ENCODE measurements at regions not wholly inside any gene's neighbourhood (a gene's known extent, or its start where the extent isn't known, plus 50 kb on each side); places are given as distances from the start of the nearest gene placed in this dataset.
"Not testable (repeated sequence)": the region's sequence is repeated elsewhere in the genome, so short reads cannot be mapped to it uniquely, and the experiment has no call there.

- H3K36me3 Mint-ChIP-seq (ENCODE audit: insufficient read depth, unreplicated experiment); POLR2A ChIA-PET: not testable (repeated sequence)
These were observed 1488.1 kb downstream of the RPIA start for GRCh38 chr2:90179591-90179990.

GRCh38 chr2:90207454-90208058, 1516.1 kb downstream of the RPIA start:
- Mint-ChIP-seq H3K9me3 (ENCODE audit: unreplicated experiment) (no peaks in the 10 kb centered on the region), H3K27ac (ENCODE audit: unreplicated experiment) (no peak overlapping the region), H3K27me3 (ENCODE audit: insufficient read depth, unreplicated experiment) (peaks cover 19% of the 10 kb centered on the region), H3K4me3 (ENCODE audit: unreplicated experiment) (no peak overlapping the region), H3K36me3 (ENCODE audit: insufficient read depth, unreplicated experiment) (no peaks in the 10 kb centered on the region), H3K4me1 (ENCODE audit: low read depth, unreplicated experiment) (no peaks in the 10 kb centered on the region)
- ChIA-PET POLR2A (no interaction called here), CTCF (no interaction called here)
- Histone ChIP-seq H3K9me3 (no peaks in the 10 kb centered on the region), H3K4me3 (ENCODE audit: low read depth, low read length) (no peak overlapping the region), H3K36me3 (ENCODE audit: control insufficient read depth, insufficient read depth, low read length) (no peaks in the 10 kb centered on the region), H3K27me3 (replicated peaks; ENCODE audit: control insufficient read depth, insufficient read depth, low read length) (no peaks in the 10 kb centered on the region), H3K4me1 (no peaks in the 10 kb centered on the region)
- intact Hi-C loops (cut with micrococcal nuclease; ENCODE audit: unreplicated experiment) = no loop called here
- peak in 1 of 2 experiments; percentile 25 for DNase-seq
- TF ChIP-seq CTCF (IDR thresholded peaks at IDR 0.05; ENCODE audit: insufficient read depth in 1 of 2, low read depth in 1 of 2, low read length in 1 of 2, severe bottlenecking in 1 of 2, unreplicated experiment in 1 of 2) = peak; percentile 24 to 46
- no TSS peak for BruUV-seq (replicated peaks)

More at GRCh38 chr2:90179591-90179990, 1488.1 kb downstream of the RPIA start:
- intact Hi-C loops (cut with micrococcal nuclease; ENCODE audit: unreplicated experiment); H3K9me3 ChIP-seq; H3K27ac Mint-ChIP-seq (ENCODE audit: unreplicated experiment); H3K4me3 ChIP-seq (ENCODE audit: low read depth, low read length); H3K36me3 ChIP-seq (ENCODE audit: control insufficient read depth, insufficient read depth, low read length); H3K9me3 Mint-ChIP-seq (ENCODE audit: unreplicated experiment); BruUV-seq (replicated peaks); H3K4me1 Mint-ChIP-seq (ENCODE audit: low read depth, unreplicated experiment); H3K4me3 Mint-ChIP-seq (ENCODE audit: unreplicated experiment); DNase-seq; CTCF ChIA-PET; H3K4me1 ChIP-seq; H3K27me3 ChIP-seq (replicated peaks; ENCODE audit: control insufficient read depth, insufficient read depth, low read length): not testable (repeated sequence)
- H3K27me3 Mint-ChIP-seq (ENCODE audit: insufficient read depth, unreplicated experiment) = peaks cover 10% of the 10 kb centered on the region

- no peaks in the 10 kb centered on the region for H3K9me3 Mint-ChIP-seq (ENCODE audit: unreplicated experiment)
- Histone ChIP-seq H3K9me3 (no peaks in the 10 kb centered on the region), H3K4me1 (no peaks in the 10 kb centered on the region), H3K27me3 (replicated peaks; ENCODE audit: control insufficient read depth, insufficient read depth, low read length) (no peaks in the 10 kb centered on the region), H3K36me3 (ENCODE audit: control insufficient read depth, insufficient read depth, low read length) (no peaks in the 10 kb centered on the region), H3K4me3 (ENCODE audit: low read depth, low read length) (no peak overlapping the region)
- CTCF ChIA-PET = no interaction called here
- BruUV-seq (replicated peaks) = no TSS peak
- no peak overlapping the region for H3K27ac Mint-ChIP-seq (ENCODE audit: unreplicated experiment)
- no peak overlapping the region for H3K4me3 Mint-ChIP-seq (ENCODE audit: unreplicated experiment)
- H3K36me3 Mint-ChIP-seq (ENCODE audit: insufficient read depth, unreplicated experiment) = no peaks in the 10 kb centered on the region
- POLR2A ChIA-PET = no interaction called here
- no peaks in the 10 kb centered on the region for H3K4me1 Mint-ChIP-seq (ENCODE audit: low read depth, unreplicated experiment)
- no peak for TF ChIP-seq CTCF (IDR thresholded peaks at IDR 0.05; ENCODE audit: insufficient read depth in 1 of 2, low read depth in 1 of 2, low read length in 1 of 2, severe bottlenecking in 1 of 2, unreplicated experiment in 1 of 2)
- H3K27me3 Mint-ChIP-seq (ENCODE audit: insufficient read depth, unreplicated experiment) = peaks cover 19% of the 10 kb centered on the region
- DNase-seq = no peak
- intact Hi-C loops (cut with micrococcal nuclease; ENCODE audit: unreplicated experiment) = no loop called here
These were observed 1517.5 kb downstream of the RPIA start for GRCh38 chr2:90209009-90209408.

- Mint-ChIP-seq H3K27me3 (ENCODE audit: insufficient read depth, unreplicated experiment) (peaks cover 16% of the 10 kb centered on the region), H3K4me3 (ENCODE audit: unreplicated experiment) (no peak overlapping the region), H3K9me3 (ENCODE audit: unreplicated experiment) (no peaks in the 10 kb centered on the region), H3K4me1 (ENCODE audit: low read depth, unreplicated experiment) (no peaks in the 10 kb centered on the region), H3K36me3 (ENCODE audit: insufficient read depth, unreplicated experiment) (no peaks in the 10 kb centered on the region), H3K27ac (ENCODE audit: unreplicated experiment) (no peak overlapping the region)
- Histone ChIP-seq H3K27me3 (replicated peaks; ENCODE audit: control insufficient read depth, insufficient read depth, low read length) (no peaks in the 10 kb centered on the region), H3K9me3 (no peaks in the 10 kb centered on the region), H3K36me3 (ENCODE audit: control insufficient read depth, insufficient read depth, low read length) (no peaks in the 10 kb centered on the region), H3K4me1 (no peaks in the 10 kb centered on the region), H3K4me3 (ENCODE audit: low read depth, low read length) (no peak overlapping the region)
- BruUV-seq (replicated peaks) = no TSS peak
- CTCF ChIA-PET = no interaction called here
- TF ChIP-seq CTCF (IDR thresholded peaks at IDR 0.05; ENCODE audit: insufficient read depth in 1 of 2, low read depth in 1 of 2, low read length in 1 of 2, severe bottlenecking in 1 of 2, unreplicated experiment in 1 of 2) = no peak
- POLR2A ChIA-PET = no interaction called here
- intact Hi-C loops (cut with micrococcal nuclease; ENCODE audit: unreplicated experiment) = no loop called here
- no peak for DNase-seq
These were observed 1518.3 kb downstream of the RPIA start for GRCh38 chr2:90209806-90210205.
